ENCODE measurements at regions not wholly inside any gene's neighbourhood (a gene's known extent, or its start where the extent isn't known, plus 50 kb on each side); places are given as distances from the start of the nearest gene placed in this dataset.

- Mint-ChIP-seq H3K27me3 (no peaks in the 10 kb centered on the region), H3K36me3 (ENCODE audit: low read depth) (no peaks in the 10 kb centered on the region), H3K9me3 (peaks cover 28% of the 10 kb centered on the region), H3K27ac (no peak overlapping the region), H3K4me1 (ENCODE audit: low read depth) (no peaks in the 10 kb centered on the region), H3K4me3 (no peak overlapping the region)
These were observed 272.7 kb upstream of the PMFBP1 start for GRCh38 chr16:72444696-72445095.

- Mint-ChIP-seq H3K27ac (no peak overlapping the region), H3K4me1 (ENCODE audit: low read depth) (no peaks in the 10 kb centered on the region), H3K4me3 (no peak overlapping the region), H3K27me3 (no peaks in the 10 kb centered on the region), H3K9me3 (peaks cover 25% of the 10 kb centered on the region), H3K36me3 (ENCODE audit: low read depth) (no peaks in the 10 kb centered on the region)
These were observed 271.9 kb upstream of the PMFBP1 start for GRCh38 chr16:72443809-72444208.

DNA sequence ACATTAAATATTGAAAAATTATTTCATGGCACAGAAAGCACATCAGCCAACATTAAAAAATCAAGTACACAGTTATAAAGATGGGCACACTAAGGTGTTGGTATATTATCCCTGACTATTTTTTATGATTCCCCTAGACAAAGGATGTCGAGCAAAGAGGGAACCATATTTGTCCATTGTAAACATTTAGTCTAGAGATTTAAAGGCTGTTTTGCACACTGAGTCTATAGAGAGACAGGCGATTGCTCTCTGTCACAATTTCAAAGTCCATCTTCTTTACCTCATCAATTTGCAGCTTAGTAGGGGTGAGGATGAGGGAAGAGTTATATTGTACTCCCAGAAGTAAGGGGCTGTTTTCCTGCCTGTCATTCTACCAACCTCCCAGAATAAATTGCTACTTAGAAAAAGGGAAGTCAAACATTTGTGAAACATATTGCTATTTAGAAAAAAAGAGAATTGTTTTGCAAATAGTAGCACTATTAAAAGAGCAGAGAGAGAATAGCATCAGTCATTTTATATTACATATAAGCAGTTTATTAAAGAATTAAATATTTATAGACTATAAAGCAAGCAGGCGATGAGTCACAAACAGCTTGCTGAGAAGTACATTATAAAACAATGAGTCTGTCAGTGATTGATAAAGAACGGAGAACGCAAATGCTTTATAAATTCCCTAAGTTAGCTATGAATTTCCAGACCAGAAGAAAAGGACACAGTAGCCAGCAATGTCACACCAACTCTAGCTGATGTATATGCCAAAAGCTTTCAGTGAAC lies 270.6 kb upstream of the PMFBP1 start:
- Mint-ChIP-seq H3K4me3 (no peak overlapping the region), H3K27me3 (no peaks in the 10 kb centered on the region), H3K9me3 (peaks cover 12% of the 10 kb centered on the region), H3K27ac (no peak overlapping the region), H3K36me3 (ENCODE audit: low read depth) (no peaks in the 10 kb centered on the region), H3K4me1 (ENCODE audit: low read depth) (no peaks in the 10 kb centered on the region)

DNA sequence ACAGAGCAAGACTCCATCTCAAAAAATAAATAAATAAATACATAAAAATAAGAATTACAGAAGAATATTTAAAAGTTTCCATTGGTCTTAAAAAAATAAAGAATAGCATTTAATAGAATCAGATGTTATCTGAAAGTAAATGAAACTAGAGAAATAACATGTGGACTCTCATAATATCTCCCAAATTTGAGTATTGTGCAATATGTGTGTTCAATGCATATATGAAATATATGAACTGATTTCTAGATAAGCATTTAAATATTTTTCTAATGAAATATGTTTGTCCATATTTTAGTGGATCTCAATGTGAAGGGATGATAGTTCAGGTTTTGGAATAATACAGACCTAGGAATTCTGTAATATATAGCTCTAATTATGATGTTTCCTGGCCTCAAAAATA lies 265.9 kb upstream of the PMFBP1 start:
- Mint-ChIP-seq H3K27me3 (no peaks in the 10 kb centered on the region), H3K9me3 (peaks cover 23% of the 10 kb centered on the region), H3K4me1 (ENCODE audit: low read depth) (no peaks in the 10 kb centered on the region), H3K36me3 (ENCODE audit: low read depth) (peaks cover 12% of the 10 kb centered on the region), H3K27ac (no peak overlapping the region), H3K4me3 (no peak overlapping the region)

- peaks cover 19% of the 10 kb centered on the region for H3K9me3 Mint-ChIP-seq
- H3K27ac Mint-ChIP-seq: no peak overlapping the region
- H3K27me3 Mint-ChIP-seq: no peaks in the 10 kb centered on the region
- no peaks in the 10 kb centered on the region for H3K4me1 Mint-ChIP-seq (ENCODE audit: low read depth)
- H3K4me3 Mint-ChIP-seq: no peak overlapping the region
- H3K36me3 Mint-ChIP-seq (ENCODE audit: low read depth): peaks cover 12% of the 10 kb centered on the region
These were observed 262.2 kb upstream of the PMFBP1 start for GRCh38 chr16:72434159-72434558.

GRCh38 chr16:72430121-72430520 lies 258.2 kb upstream of the PMFBP1 start:
- no peaks in the 10 kb centered on the region for H3K27me3 Mint-ChIP-seq
- no peak overlapping the region for H3K27ac Mint-ChIP-seq
- H3K9me3 Mint-ChIP-seq: peaks cover 14% of the 10 kb centered on the region
- no peak overlapping the region for H3K4me3 Mint-ChIP-seq
- H3K4me1 Mint-ChIP-seq (ENCODE audit: low read depth): no peaks in the 10 kb centered on the region
- peaks cover 12% of the 10 kb centered on the region for H3K36me3 Mint-ChIP-seq (ENCODE audit: low read depth)

DNA sequence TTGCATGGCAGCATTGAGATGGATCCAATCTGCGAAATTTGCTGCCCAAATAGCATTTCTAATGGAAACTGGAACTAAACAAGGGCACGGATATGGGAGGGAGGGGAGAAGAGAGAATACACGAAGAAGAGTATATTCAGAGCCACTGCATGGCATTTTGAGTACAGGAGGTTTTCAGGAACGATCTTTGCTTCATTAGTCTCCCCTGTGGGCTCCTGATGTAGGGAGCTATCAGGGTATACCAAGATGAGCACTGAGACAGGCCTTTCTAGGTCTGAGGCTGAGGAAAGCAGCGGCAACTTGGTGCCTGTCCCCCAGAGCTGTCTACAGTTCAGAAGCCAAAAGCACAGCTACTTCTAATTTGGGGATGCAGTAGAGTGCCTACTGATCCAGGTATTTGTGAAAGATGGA lies 257.7 kb upstream of the PMFBP1 start:
- no peaks in the 10 kb centered on the region for H3K27me3 Mint-ChIP-seq
- H3K36me3 Mint-ChIP-seq (ENCODE audit: low read depth): peaks cover 16% of the 10 kb centered on the region
- H3K9me3 Mint-ChIP-seq: peaks cover 13% of the 10 kb centered on the region
- no peaks in the 10 kb centered on the region for H3K4me1 Mint-ChIP-seq (ENCODE audit: low read depth)
- no peak overlapping the region for H3K27ac Mint-ChIP-seq
- H3K4me3 Mint-ChIP-seq: no peak overlapping the region

GRCh38 chr16:72428681-72429376 lies 256.9 kb upstream of the PMFBP1 start:
- H3K4me1 Mint-ChIP-seq (ENCODE audit: low read depth): no peaks in the 10 kb centered on the region
- peaks cover 12% of the 10 kb centered on the region for H3K9me3 Mint-ChIP-seq
- H3K4me3 Mint-ChIP-seq: no peak overlapping the region
- H3K36me3 Mint-ChIP-seq (ENCODE audit: low read depth): peaks cover 18% of the 10 kb centered on the region
- no peaks in the 10 kb centered on the region for H3K27me3 Mint-ChIP-seq
- H3K27ac Mint-ChIP-seq: no peak overlapping the region

- peaks cover 15% of the 10 kb centered on the region for H3K9me3 Mint-ChIP-seq
- no peak overlapping the region for H3K4me3 Mint-ChIP-seq
- H3K36me3 Mint-ChIP-seq (ENCODE audit: low read depth): peaks cover 24% of the 10 kb centered on the region
- no peaks in the 10 kb centered on the region for H3K27me3 Mint-ChIP-seq
- no peak overlapping the region for H3K27ac Mint-ChIP-seq
- H3K4me1 Mint-ChIP-seq (ENCODE audit: low read depth): no peaks in the 10 kb centered on the region
These were observed 255.9 kb upstream of the PMFBP1 start for GRCh38 chr16:72427783-72428331.

- peaks cover 19% of the 10 kb centered on the region for H3K9me3 Mint-ChIP-seq
- H3K4me1 Mint-ChIP-seq (ENCODE audit: low read depth): no peaks in the 10 kb centered on the region
- H3K36me3 Mint-ChIP-seq (ENCODE audit: low read depth): peaks cover 29% of the 10 kb centered on the region
- no peak overlapping the region for H3K27ac Mint-ChIP-seq
- no peak overlapping the region for H3K4me3 Mint-ChIP-seq
- no peaks in the 10 kb centered on the region for H3K27me3 Mint-ChIP-seq
These were observed 255.3 kb upstream of the PMFBP1 start for GRCh38 chr16:72427051-72427782.

DNA sequence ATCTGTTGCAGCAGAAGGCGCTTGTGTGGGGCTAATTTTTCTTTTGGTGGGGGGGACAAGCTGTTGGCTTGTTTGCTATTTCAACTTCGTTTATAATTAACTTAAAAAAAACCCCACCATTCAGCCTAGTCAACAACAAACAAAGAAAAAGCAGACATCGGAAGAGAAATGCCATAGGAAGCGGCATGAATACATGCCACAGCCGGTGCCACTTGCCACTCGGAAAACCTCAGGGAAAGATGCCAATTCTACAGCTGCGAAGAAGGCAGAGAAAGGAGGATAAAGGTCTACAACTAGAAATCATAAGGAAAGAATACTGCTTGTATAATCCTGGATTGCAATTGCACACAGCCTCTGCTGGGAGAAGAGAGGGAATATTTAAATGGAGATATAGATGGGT lies 254.4 kb upstream of the PMFBP1 start:
- no peaks in the 10 kb centered on the region for H3K4me1 Mint-ChIP-seq (ENCODE audit: low read depth)
- no peak overlapping the region for H3K4me3 Mint-ChIP-seq
- peaks cover 19% of the 10 kb centered on the region for H3K9me3 Mint-ChIP-seq
- H3K36me3 Mint-ChIP-seq (ENCODE audit: low read depth): peaks cover 29% of the 10 kb centered on the region
- no peak overlapping the region for H3K27ac Mint-ChIP-seq
- H3K27me3 Mint-ChIP-seq: no peaks in the 10 kb centered on the region

DNA sequence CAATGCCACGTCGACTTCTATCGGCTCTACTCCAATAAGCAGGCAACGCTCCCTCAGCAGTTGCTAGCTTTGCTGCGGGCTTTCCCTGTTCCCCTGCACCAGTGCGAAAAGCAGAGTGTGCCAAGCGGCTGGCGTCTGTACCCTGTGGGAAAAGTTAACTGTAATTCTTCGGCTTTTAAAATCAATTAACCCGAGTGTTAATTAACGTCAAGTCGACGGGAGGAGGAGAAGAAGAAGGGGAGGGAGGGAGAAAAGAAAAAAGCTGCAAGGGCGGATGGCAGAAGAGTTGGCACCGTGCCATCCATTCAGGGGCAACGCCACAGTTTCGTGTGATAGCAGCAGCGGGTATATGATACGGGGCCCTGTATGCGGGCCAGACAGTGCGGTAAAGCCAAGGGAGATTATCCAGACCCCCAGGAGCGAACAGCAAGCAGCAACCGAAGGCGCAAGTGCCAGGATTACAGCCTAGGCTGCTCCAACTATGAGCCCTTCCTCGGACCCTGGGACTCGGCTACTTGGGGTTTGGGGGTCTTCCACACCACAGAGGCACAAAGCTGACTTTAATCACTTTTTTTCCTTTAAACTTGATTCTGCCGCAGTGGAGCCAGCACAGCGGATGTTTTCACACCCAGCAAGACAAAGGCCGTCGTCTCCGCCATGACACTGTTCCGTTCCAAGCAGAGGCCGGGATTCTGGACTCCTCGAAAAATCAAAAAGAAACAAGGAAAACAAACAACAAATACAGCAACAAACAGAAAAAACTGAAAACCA lies 253.8 kb upstream of the PMFBP1 start:
- Mint-ChIP-seq H3K4me1 (ENCODE audit: low read depth) (no peaks in the 10 kb centered on the region), H3K4me3 (no peak overlapping the region), H3K36me3 (ENCODE audit: low read depth) (peaks cover 29% of the 10 kb centered on the region), H3K9me3 (peaks cover 24% of the 10 kb centered on the region), H3K27me3 (no peaks in the 10 kb centered on the region), H3K27ac (no peak overlapping the region)

DNA sequence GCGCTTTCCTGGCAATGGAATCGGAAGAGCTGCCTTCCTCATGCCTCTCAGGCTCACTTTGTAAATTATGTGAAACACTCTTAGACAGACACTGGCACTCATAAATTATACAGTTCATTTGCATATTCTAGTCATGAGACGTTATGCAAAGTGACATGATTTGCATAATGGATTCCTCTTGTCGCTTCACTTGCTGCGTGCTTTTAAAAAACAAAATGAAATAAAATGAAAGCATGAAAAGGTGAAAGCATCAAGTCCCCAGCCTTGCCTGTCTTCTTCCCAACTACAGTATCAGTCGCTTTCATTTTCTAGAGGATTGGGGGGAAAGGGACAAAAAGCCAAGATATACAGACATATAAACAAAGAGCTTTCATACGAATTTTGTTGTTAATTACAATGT lies 252.8 kb upstream of the PMFBP1 start:
- Mint-ChIP-seq H3K4me3 (no peak overlapping the region), H3K27ac (no peak overlapping the region), H3K36me3 (ENCODE audit: low read depth) (peaks cover 29% of the 10 kb centered on the region), H3K27me3 (no peaks in the 10 kb centered on the region), H3K4me1 (ENCODE audit: low read depth) (no peaks in the 10 kb centered on the region), H3K9me3 (peaks cover 24% of the 10 kb centered on the region)

- no peak overlapping the region for H3K27ac Mint-ChIP-seq
- H3K27me3 Mint-ChIP-seq: no peaks in the 10 kb centered on the region
- no peaks in the 10 kb centered on the region for H3K4me1 Mint-ChIP-seq (ENCODE audit: low read depth)
- H3K4me3 Mint-ChIP-seq: no peak overlapping the region
- H3K9me3 Mint-ChIP-seq: peaks cover 32% of the 10 kb centered on the region
- H3K36me3 Mint-ChIP-seq (ENCODE audit: low read depth): peaks cover 29% of the 10 kb centered on the region
These were observed 250.4 kb upstream of the PMFBP1 start for GRCh38 chr16:72422308-72422897.
